Endothelial cell of umbilical vein (primary cell): ENCODE measurements at regions not wholly inside any gene's neighbourhood (a gene's known extent, or its start where the extent isn't known, plus 50 kb on each side); places are given as distances from the start of the nearest gene placed in this dataset.

Source experiments
- BruUV-seq: library from RNA; stranded (reverse); fragments of 400-500 nt; replicated peaks from 2 replicates; lab custom pipeline; 2021; lab: Mats Ljungman, UMichigan
- CTCF ChIA-PET: fragments of 300-600, 350-600 bp; sonication (Branson Sonifier 250); formaldehyde crosslinking; loops from one replicate; lab custom pipeline; 2021; ENCODE audit warnings: antibody characterized with exemption, inconsistent platforms; lab: Charles Lee
- POLR2A ChIA-PET: fragments of 300-600, 350-600 bp; sonication (Branson Sonifier 250); formaldehyde crosslinking; loops from one replicate; lab custom pipeline; 2021; ENCODE audit warnings: antibody characterized with exemption, inconsistent platforms; lab: Charles Lee
- DNase-seq: peaks from one replicate; pipeline ENCODE4 v3.0.0-alpha.2; 2011; ENCODE audit warnings: low read depth, low spot score
- FAIRE-seq: peaks from 2 replicates; lab custom pipeline; 2011; peaks lifted over from hg19 to GRCh38; lab: Jason Lieb, UNC
- H2AFZ ChIP-seq: 2 replicates; pipeline ENCODE4 v1.6.0; 2012; ENCODE audit warnings: low read depth, low read length, control low read depth, inconsistent platforms
- H3K27ac ChIP-seq: 2 replicates; pipeline ENCODE4 v1.5.1; 2011; ENCODE audit warnings: low read depth, mild to moderate bottlenecking, control low read depth, low read length, moderate library complexity; ENCODE audit not compliant: insufficient read depth
- H3K27me3 ChIP-seq, 2 experiments: 2 replicates each; pipeline versions ENCODE4 v1.6.0 to v1.6.1; 2011; ENCODE audit warnings: low read length in 2 of 2, mixed read lengths in 1 of 2; ENCODE audit not compliant: control insufficient read depth in 2 of 2, insufficient read depth in 2 of 2
- H3K36me3 ChIP-seq, 2 experiments: 2 replicates in 1 of 2; 3 replicates in 1 of 2; pipeline ENCODE4 v1.5.1; 2011; ENCODE audit warnings: low read length in 2 of 2, mild to moderate bottlenecking in 1 of 2, moderate library complexity in 1 of 2; ENCODE audit not compliant: control insufficient read depth in 2 of 2, insufficient read depth in 2 of 2; ENCODE audit errors: extremely low read depth in 1 of 2
- H3K4me1 ChIP-seq: 3 replicates; pipeline ENCODE4 v1.5.1; 2011; ENCODE audit warnings: mild to moderate bottlenecking, low read length; ENCODE audit not compliant: control insufficient read depth, insufficient read depth; ENCODE audit errors: extremely low read depth
- H3K4me2 ChIP-seq: 2 replicates; pipeline ENCODE4 v1.6.1; 2011; ENCODE audit warnings: low read length, control low read depth, mixed read lengths; ENCODE audit not compliant: insufficient read depth
- H3K4me3 ChIP-seq, 3 experiments: fragments of 200-600 bp in 1 of 3; sonication (generic), shearing (Covaris generic) in 1 of 3; replicated peaks in 1 of 3; 2 replicates each; pipeline ENCODE4 v1.5.1; 2011 to 2016; ENCODE audit warnings: control low read depth in 3 of 3, low read length in 3 of 3, mild to moderate bottlenecking in 2 of 3, inconsistent platforms in 1 of 3, low read depth in 1 of 3, moderate library complexity in 1 of 3; ENCODE audit not compliant: insufficient read depth in 1 of 3
- H3K79me2 ChIP-seq: 2 replicates; pipeline ENCODE4 v1.6.0; 2012; ENCODE audit warnings: low read length, inconsistent platforms; ENCODE audit not compliant: control insufficient read depth, insufficient read depth
- H3K9ac ChIP-seq: replicated peaks from 2 replicates; pipeline ENCODE3; 2011; ENCODE audit warnings: low read length, control low read depth; ENCODE audit not compliant: insufficient read depth; ENCODE audit errors: extremely low read depth
- H3K9me1 ChIP-seq: replicated peaks from 3 replicates; pipeline ENCODE4 v1.6.0; 2011; ENCODE audit warnings: mild to moderate bottlenecking, low read length; ENCODE audit not compliant: control insufficient read depth, insufficient read depth; ENCODE audit errors: extremely low read depth
- H3K9me3 ChIP-seq: replicated peaks from 2 replicates; pipeline ENCODE4 v1.5.1; 2012; ENCODE audit warnings: low read length, inconsistent platforms; ENCODE audit not compliant: control insufficient read depth, insufficient read depth
- H4K20me1 ChIP-seq: replicated peaks from 2 replicates; pipeline ENCODE3; 2011; ENCODE audit warnings: mild to moderate bottlenecking, low read length; ENCODE audit not compliant: control insufficient read depth, insufficient read depth; ENCODE audit errors: extremely low read depth
- CTCF ChIP-seq, 2 donors: IDR thresholded peaks; 1 replicate in 1 of 2; 2 replicates in 1 of 2; pipeline ENCODE4 v1.5.1; 2011; ENCODE audit warnings: low read length in 2 of 2, mild to moderate bottlenecking in 2 of 2, moderate library complexity in 2 of 2, control low read depth in 1 of 2, inconsistent platforms in 1 of 2, low read depth in 1 of 2; ENCODE audit not compliant: insufficient read depth in 1 of 2; ENCODE audit errors: extremely low read depth in 1 of 2
- EZH2 ChIP-seq: IDR thresholded peaks from 2 replicates; pipeline ENCODE4 v1.6.1; 2012; ENCODE audit warnings: borderline replicate concordance, low read depth, mild to moderate bottlenecking, moderate library complexity, low read length, inconsistent platforms; ENCODE audit not compliant: severe bottlenecking
- FOS ChIP-seq: IDR thresholded peaks from 2 replicates; pipeline ENCODE4 v1.6.1; 2011; ENCODE audit warnings: mild to moderate bottlenecking, low read length, moderate library complexity, borderline replicate concordance; ENCODE audit not compliant: insufficient read depth
- GATA2 ChIP-seq: IDR thresholded peaks from 2 replicates; pipeline ENCODE4 v1.7.0; 2011; ENCODE audit warnings: low read depth, mild to moderate bottlenecking, moderate library complexity, mixed read lengths, low read length; ENCODE audit not compliant: insufficient read length, insufficient read depth
- JUN ChIP-seq: IDR thresholded peaks from 2 replicates; pipeline ENCODE4 v1.6.1; 2011; ENCODE audit warnings: borderline replicate concordance, low read depth; ENCODE audit not compliant: insufficient read length, insufficient read depth
- MYC ChIP-seq: IDR thresholded peaks from one replicate; pipeline ENCODE4 v1.6.1; 2011; ENCODE audit warnings: mild to moderate bottlenecking, low read depth, low read length
- POLR2A ChIP-seq: IDR thresholded peaks from 2 replicates; pipeline ENCODE4 v1.6.1; 2012; ENCODE audit warnings: low read depth, mild to moderate bottlenecking, control low read depth, low read length
- POLR2AphosphoS5 ChIP-seq: IDR thresholded peaks from 2 replicates; pipeline ENCODE4 v1.6.1; 2012; ENCODE audit warnings: low read depth, mild to moderate bottlenecking, control low read depth, low read length, moderate library complexity; ENCODE audit not compliant: insufficient read depth
- dilution Hi-C: fragments of 300-500 bp; cut with MboI; formaldehyde crosslinking; loops from one replicate; pipeline ENCODE4 v1.15.0; 2019; ENCODE audit warnings: low sequenced_read_pairs; ENCODE audit not compliant: extremely low pct_ligation_motif_present
- intact Hi-C: fragments of 100-400 bp; cut with micrococcal nuclease; formaldehyde crosslinking; loops from one replicate; pipeline ENCODE4 v1.10.0; 2022
- TF ChIP-seq, protein P1 (sequence below): IDR thresholded peaks from 2 replicates; pipeline ENCODE4 v1.6.1; 2011; ENCODE audit not compliant: insufficient read depth, insufficient read length

GRCh38 chr3:159158801-159159200, 356.9 kb downstream of the MFSD1 start:
- Histone ChIP-seq H3K4me3 (no peak overlapping the region), H3K27me3 (no peaks in the 10 kb centered on the region), H3K27ac (peak overlapping the region; percentile 48), H3K4me2 (no peak overlapping the region), H3K9ac (no peak overlapping the region), H3K79me2 (no peaks in the 10 kb centered on the region), H3K9me1 (no peaks in the 10 kb centered on the region), H4K20me1 (no peaks in the 10 kb centered on the region), H3K9me3 (no peaks in the 10 kb centered on the region), H2AFZ (peak overlapping the region; percentile 59), H3K4me1 (peaks cover 15% of the 10 kb centered on the region), H3K36me3 (no peaks in the 10 kb centered on the region)
- CTCF ChIA-PET, result interaction anchor here (0.8 to 2.6 kb wide), 13 partner anchors 8 to 312 kb away, joined by 3 to 41 read pairs (median 4); no protein-coding TSS in a partner anchor
- dilution Hi-C loops, result no loop called here
- DNase-seq (no peak), FAIRE-seq (no peak)
- intact Hi-C loops, result loop anchor here (1.0 to 10.0 kb wide), 6 partner anchors 10 to 314 kb away; no protein-coding TSS in a partner anchor
- TF ChIP-seq FOS (no peak), POLR2AphosphoS5 (no peak), GATA2 (no peak), MYC (no peak), EZH2 (no peak), CTCF (IDR thresholded peaks at IDR 0.05; ENCODE audit: extremely low read depth in 1 of 2, insufficient read depth in 1 of 2, low read depth in 1 of 2, low read length in 2 of 2) (no peak), JUN (no peak), POLR2A (no peak)
- TF ChIP-seq, protein P1, sequence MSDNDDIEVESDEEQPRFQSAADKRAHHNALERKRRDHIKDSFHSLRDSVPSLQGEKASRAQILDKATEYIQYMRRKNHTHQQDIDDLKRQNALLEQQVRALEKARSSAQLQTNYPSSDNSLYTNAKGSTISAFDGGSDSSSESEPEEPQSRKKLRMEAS, result no peak
- POLR2A ChIA-PET, result no interaction called here
- no TSS peak for BruUV-seq
